Uterus (tissue), 2 donors: ENCODE measurements at regions not wholly inside any gene's neighbourhood (a gene's known extent, or its start where the extent isn't known, plus 50 kb on each side); places are given as distances from the start of the nearest gene placed in this dataset.

ENCODE experiments used
- CTCF ChIP-seq, 4 experiments: fragments of 200-600 bp in 2 of 4; fragments of 450-650 bp in 2 of 4; sonication (generic) in 2 of 4; IDR thresholded peaks; one replicate each; pipeline ENCODE4 v1.5.1; 2016 to 2019; ENCODE audit warnings: antibody characterized with exemption in 4 of 4, mild to moderate bottlenecking in 2 of 4, moderate library complexity in 1 of 4
- POLR2A ChIP-seq, 2 donors: fragments of 450-650 bp; IDR thresholded peaks; one replicate each; pipeline ENCODE4 v1.6.1; 2016; ENCODE audit warnings: antibody characterized with exemption in 2 of 2, mild to moderate bottlenecking in 1 of 2, moderate library complexity in 1 of 2

GRCh38 chr4:11326021-11326420 is 102.7 kb downstream of the HS3ST1 start:
- TF ChIP-seq CTCF (IDR thresholded peaks at IDR 0.05), result no peak
- TF ChIP-seq POLR2A (IDR thresholded peaks at IDR 0.05), result no peak
